Colonic mucosa (tissue), 4 donors: ENCODE measurements at regions not wholly inside any gene's neighbourhood (a gene's known extent, or its start where the extent isn't known, plus 50 kb on each side); places are given as distances from the start of the nearest gene placed in this dataset.

Experiments
- DNase-seq: peaks from one replicate; pipeline ENCODE4 v3.0.0-alpha.2; 2020
- H3K27ac ChIP-seq: fragments of 200-600 bp; one replicate; pipeline ENCODE4 v1.8.0; 2021
- H3K27me3 ChIP-seq: fragments of 200-600 bp; one replicate; pipeline ENCODE4 v1.8.0; 2021
- H3K36me3 ChIP-seq: fragments of 200-600 bp; one replicate; pipeline ENCODE4 v1.8.0; 2021
- H3K4me1 ChIP-seq: fragments of 200-600 bp; one replicate; pipeline ENCODE4 v1.8.0; 2021; ENCODE audit warnings: mild to moderate bottlenecking
- H3K4me3 ChIP-seq: fragments of 200-600 bp; one replicate; pipeline ENCODE4 v1.8.0; 2021
- H3K9ac ChIP-seq, 2 donors: one replicate each; pipeline ENCODE4 v1.7.0; 2013; ENCODE audit warnings: control low read depth in 2 of 2, low read depth in 2 of 2, low read length in 2 of 2
- H3K9me3 ChIP-seq: fragments of 200-600 bp; one replicate; pipeline ENCODE4 v1.8.0; 2021
- intact Hi-C: fragments of 100-400 bp; cut with DNase I; formaldehyde crosslinking; loops from one replicate; pipeline ENCODE4 v1.14.1; 2022
- TF ChIP-seq, protein P1 (sequence below): fragments of 200-600 bp; IDR thresholded peaks from one replicate; pipeline ENCODE4 v1.8.0; 2022; ENCODE audit warnings: antibody characterized with exemption, mild to moderate bottlenecking
- donor health status: healthy.
- donor health status: DM: no; HTN: no; CAD: no.
- donor health status: DM: no; HTN: no; CAD: no.

DNA sequence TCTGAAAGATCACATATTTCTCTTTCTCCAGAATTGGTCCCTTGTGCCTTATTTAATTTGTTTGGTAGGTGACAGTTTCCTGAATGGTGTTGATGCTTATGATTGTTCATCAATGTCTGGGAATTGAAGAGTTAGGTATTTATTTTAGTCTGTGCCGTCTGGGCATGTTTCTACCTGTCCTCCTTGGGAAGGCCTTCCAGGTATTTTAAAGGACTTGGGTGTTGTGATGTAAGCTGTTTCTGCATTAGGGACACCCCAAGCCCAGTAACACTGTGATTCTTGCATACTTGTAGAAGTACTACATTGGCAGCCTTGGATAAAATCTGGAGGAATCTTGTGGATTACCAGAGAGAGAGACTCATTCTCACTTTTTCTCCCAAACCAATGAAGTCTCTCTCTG lies 120.8 kb upstream of the CXXC4 start:
- Histone ChIP-seq H3K27ac (no peak overlapping the region), H3K9me3 (no peaks in the 10 kb centered on the region), H3K27me3 (no peaks in the 10 kb centered on the region), H3K4me3 (no peak overlapping the region), H3K4me1 (no peaks in the 10 kb centered on the region), H3K36me3 (no peaks in the 10 kb centered on the region), H3K9ac (no peak overlapping the region)
- TF ChIP-seq, protein P1, sequence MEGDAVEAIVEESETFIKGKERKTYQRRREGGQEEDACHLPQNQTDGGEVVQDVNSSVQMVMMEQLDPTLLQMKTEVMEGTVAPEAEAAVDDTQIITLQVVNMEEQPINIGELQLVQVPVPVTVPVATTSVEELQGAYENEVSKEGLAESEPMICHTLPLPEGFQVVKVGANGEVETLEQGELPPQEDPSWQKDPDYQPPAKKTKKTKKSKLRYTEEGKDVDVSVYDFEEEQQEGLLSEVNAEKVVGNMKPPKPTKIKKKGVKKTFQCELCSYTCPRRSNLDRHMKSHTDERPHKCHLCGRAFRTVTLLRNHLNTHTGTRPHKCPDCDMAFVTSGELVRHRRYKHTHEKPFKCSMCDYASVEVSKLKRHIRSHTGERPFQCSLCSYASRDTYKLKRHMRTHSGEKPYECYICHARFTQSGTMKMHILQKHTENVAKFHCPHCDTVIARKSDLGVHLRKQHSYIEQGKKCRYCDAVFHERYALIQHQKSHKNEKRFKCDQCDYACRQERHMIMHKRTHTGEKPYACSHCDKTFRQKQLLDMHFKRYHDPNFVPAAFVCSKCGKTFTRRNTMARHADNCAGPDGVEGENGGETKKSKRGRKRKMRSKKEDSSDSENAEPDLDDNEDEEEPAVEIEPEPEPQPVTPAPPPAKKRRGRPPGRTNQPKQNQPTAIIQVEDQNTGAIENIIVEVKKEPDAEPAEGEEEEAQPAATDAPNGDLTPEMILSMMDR: no peak
- intact Hi-C loops: no loop called here
- no peak for DNase-seq

DNA sequence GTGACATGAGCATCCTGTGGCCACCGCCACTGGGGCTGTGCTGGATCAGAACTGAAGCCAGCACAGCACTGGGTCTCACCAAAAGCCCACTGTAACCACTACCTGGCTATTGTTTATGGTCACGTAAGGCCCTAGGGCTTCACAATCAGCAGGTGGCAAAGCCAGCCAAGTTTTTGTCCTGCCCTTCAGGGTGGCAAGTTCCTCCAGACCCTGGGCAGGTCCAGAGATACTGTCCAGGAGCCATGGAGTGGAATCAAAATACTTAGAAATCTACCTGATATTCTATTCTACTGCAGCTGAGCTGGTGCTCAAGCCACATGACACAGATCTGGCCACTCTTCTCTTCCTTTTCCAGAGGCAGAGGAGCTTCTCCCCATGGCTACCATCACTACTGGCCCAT lies 121.2 kb upstream of the CXXC4 start:
- H3K4me1 ChIP-seq: no peaks in the 10 kb centered on the region
- intact Hi-C loops: no loop called here
- no peaks in the 10 kb centered on the region for H3K9me3 ChIP-seq
- H3K27me3 ChIP-seq: no peaks in the 10 kb centered on the region
- no peaks in the 10 kb centered on the region for H3K36me3 ChIP-seq
- no peak overlapping the region for H3K9ac ChIP-seq
- TF ChIP-seq, protein P1: no peak
- no peak overlapping the region for H3K4me3 ChIP-seq
- no peak for DNase-seq
- no peak overlapping the region for H3K27ac ChIP-seq

DNA sequence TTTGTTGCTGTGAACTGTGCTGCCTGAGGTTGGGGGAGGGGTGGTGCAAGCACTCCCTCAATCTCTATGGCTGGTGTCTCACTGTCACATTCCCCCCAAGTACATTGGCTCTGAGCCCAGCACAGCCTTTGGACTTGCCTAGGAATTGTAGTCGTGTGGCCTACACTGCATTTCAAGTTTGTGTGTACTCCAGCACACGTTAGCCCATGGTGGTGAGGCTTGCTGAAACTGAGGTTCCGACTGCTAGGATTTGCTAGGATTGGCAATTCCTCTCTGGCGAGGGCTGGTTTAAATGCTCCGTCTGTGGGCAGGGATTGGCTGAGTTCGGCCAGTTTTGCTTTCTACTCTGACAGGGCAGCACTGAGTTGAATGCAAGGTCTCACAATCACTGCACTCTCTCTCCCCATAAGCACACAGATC lies 121.7 kb upstream of the CXXC4 start:
- TF ChIP-seq, protein P1: no peak
- H3K27me3 ChIP-seq: no peaks in the 10 kb centered on the region
- no peak overlapping the region for H3K9ac ChIP-seq
- H3K36me3 ChIP-seq: no peaks in the 10 kb centered on the region
- H3K9me3 ChIP-seq: no peaks in the 10 kb centered on the region
- no peaks in the 10 kb centered on the region for H3K4me1 ChIP-seq
- intact Hi-C loops: no loop called here
- H3K27ac ChIP-seq: no peak overlapping the region
- no peak overlapping the region for H3K4me3 ChIP-seq
- no peak for DNase-seq

DNA sequence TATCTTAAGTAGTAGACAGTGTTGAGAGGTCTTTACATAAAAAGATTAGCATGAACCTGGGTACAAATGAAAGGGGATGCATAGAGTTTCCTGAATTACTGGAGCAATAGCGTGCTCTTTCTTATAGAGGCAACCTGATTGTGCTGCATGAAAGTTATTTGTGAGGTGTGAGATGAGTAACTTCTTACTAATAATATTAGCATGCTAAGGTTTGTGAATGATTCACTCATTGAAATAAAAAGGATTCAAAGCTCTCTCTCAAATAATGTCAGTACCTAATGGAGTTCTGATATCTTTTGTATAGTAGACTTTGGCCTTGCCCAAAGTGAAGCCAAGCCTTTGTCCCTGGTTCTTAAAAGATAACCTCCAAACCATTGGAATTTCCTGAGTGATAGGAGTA lies 131.0 kb upstream of the CXXC4 start:
- Histone ChIP-seq H3K36me3 (no peaks in the 10 kb centered on the region), H3K27me3 (no peaks in the 10 kb centered on the region), H3K4me3 (no peak overlapping the region), H3K27ac (no peak overlapping the region), H3K4me1 (no peaks in the 10 kb centered on the region), H3K9ac (no peak overlapping the region), H3K9me3 (no peaks in the 10 kb centered on the region)
- DNase-seq: no peak
- intact Hi-C loops: no loop called here
- TF ChIP-seq, protein P1: no peak

DNA sequence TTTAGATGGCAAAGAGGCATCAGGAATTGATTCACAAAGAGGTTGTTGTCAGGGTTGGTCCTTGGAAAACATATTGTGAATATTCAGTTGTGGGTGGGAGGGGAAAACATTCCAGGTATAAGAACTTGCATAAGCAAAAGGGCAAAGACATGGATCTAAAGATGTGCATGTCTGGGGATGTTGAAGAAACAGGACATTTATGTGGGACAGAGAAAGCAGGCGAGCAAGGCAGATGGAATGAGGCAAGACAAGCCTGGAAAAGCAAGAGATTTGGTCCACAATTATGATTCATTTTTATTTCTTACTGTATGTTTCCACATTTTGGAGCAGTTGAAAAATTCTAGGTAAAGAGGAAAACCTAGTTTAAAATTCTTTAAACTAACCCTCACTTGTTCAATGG lies 134.9 kb upstream of the CXXC4 start:
- H3K4me1 ChIP-seq: no peaks in the 10 kb centered on the region
- no peaks in the 10 kb centered on the region for H3K27me3 ChIP-seq
- TF ChIP-seq, protein P1: no peak
- no peak for DNase-seq
- H3K4me3 ChIP-seq: no peak overlapping the region
- no peaks in the 10 kb centered on the region for H3K9me3 ChIP-seq
- H3K27ac ChIP-seq: no peak overlapping the region
- H3K36me3 ChIP-seq: no peaks in the 10 kb centered on the region
- no peak overlapping the region for H3K9ac ChIP-seq
- intact Hi-C loops: no loop called here

DNA sequence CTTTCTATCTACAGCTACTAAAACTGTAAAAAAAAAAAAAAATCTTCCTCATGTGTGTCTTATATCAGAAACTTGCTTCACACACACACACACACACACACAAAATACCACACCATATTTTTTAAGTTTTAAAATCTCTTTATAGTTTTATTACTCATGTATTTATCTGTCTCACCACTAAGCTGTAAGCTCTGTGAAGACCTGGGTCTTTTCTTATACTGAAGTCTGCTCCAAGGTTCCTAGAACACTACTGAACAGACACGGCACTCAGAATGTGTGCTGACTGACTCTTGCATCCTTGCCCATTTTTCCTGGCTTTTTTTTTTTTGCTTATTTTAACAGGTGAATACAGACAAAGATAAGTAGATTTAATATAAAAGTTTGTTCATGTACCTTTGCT lies 135.6 kb upstream of the CXXC4 start:
- H3K4me3 ChIP-seq: no peak overlapping the region
- no peaks in the 10 kb centered on the region for H3K36me3 ChIP-seq
- no peaks in the 10 kb centered on the region for H3K27me3 ChIP-seq
- H3K9ac ChIP-seq: no peak overlapping the region
- no peak overlapping the region for H3K27ac ChIP-seq
- no peaks in the 10 kb centered on the region for H3K4me1 ChIP-seq
- TF ChIP-seq, protein P1: no peak
- no peaks in the 10 kb centered on the region for H3K9me3 ChIP-seq
- no peak for DNase-seq
- intact Hi-C loops: no loop called here
